Testis (tissue), 2 donors: ENCODE measurements at regions not wholly inside any gene's neighbourhood (a gene's known extent, or its start where the extent isn't known, plus 50 kb on each side); places are given as distances from the start of the nearest gene placed in this dataset.

Source experiments
- CTCF ChIP-seq, 3 experiments: fragments of 450-650 bp in 2 of 3; fragments of 200-600 bp in 1 of 3; sonication (generic) in 1 of 3; IDR thresholded peaks; one replicate each; pipeline ENCODE4 v1.5.1; 2016 to 2019; ENCODE audit warnings: antibody characterized with exemption in 3 of 3, mild to moderate bottlenecking in 2 of 3, moderate library complexity in 1 of 3
- POLR2A ChIP-seq: fragments of 450-650 bp; IDR thresholded peaks from one replicate; pipeline ENCODE4 v1.6.1; 2017; ENCODE audit warnings: antibody characterized with exemption, mild to moderate bottlenecking, moderate library complexity

- TF ChIP-seq CTCF (IDR thresholded peaks at IDR 0.05) (no peak), POLR2A (no peak)
These were observed 1002.5 kb upstream of the INTU start for GRCh38 chr4:126630230-126630629.
